ENCODE measurements at regions not wholly inside any gene's neighbourhood (a gene's known extent, or its start where the extent isn't known, plus 50 kb on each side); places are given as distances from the start of the nearest gene placed in this dataset.

GRCh38 chr14:66420251-66421006 lies 65.7 kb upstream of the CCDC196 start:
- peak; percentile 42 for DNase-seq (ENCODE audit: low read depth)

- DNase-seq (ENCODE audit: low read depth): peak; percentile 78
Measured at GRCh38 chr14:66421990-66422946, 63.9 kb upstream of the CCDC196 start.

GRCh38 chr14:66425402-66425801 lies 60.8 kb upstream of the CCDC196 start:
- peak; percentile 44 for DNase-seq (ENCODE audit: low read depth)

DNA sequence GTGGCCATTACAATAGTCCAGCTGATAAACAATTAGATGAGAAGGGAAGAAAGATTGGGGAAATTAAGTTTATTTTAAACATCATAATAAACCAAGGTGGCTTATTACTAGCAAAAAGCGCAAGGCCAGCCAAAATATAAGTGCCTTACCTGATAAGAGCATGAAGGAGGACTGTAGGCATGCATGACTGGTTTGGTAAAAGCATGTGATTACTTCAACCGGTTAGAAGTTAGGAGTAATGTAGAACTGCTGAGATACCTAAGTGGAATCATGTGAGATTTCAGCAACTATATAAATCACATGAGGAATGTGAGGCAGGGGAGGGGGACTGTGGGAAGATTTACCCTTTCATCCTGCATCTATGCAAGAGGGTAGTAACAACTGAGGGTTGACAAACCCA lies 59.7 kb upstream of the CCDC196 start:
- DNase-seq (ENCODE audit: low read depth): peak; percentile 50

DNA sequence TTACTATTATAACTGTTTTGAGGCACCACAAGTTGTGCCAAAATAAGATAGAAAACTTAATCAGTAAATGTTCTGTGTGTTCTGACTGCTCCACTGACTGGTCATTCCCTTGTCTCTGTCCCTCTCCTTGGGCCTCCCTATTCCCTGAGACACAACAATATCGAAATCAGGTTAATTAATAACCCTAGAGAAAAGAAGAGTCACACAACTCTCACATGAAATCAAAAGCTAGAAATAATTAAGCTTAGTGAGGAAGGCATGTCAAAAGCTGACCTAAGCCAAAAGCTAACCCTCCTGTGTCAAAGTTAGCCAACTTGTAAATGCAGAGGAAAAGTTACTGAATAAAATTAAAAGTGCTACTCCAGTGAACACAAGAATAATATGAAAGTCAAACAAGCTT lies 53.8 kb upstream of the CCDC196 start:
- peak; percentile 92 for DNase-seq (ENCODE audit: low read depth)

- no peak for DNase-seq (ENCODE audit: low read depth)
Measured at GRCh38 chr14:66434464-66434863, 51.7 kb upstream of the CCDC196 start.

DNA sequence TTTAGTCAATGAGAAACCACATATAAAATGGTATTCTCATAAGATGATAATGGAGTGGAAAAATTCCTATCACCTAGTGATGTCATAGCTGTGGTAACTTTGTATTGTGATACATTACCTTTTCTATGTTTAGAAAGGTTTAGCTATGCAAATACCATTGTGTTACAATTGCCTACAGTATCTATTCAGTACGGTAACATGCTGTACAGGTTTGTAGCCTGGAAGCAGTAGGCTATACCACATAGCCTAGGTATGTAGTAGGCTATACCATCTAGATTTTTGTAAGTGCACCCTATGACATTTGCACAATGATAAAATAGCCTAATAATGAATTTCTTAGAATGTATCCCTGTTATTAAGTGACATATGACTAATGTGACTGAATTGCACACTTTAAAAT lies 50.5 kb upstream of the CCDC196 start:
- no peak for DNase-seq (ENCODE audit: low read depth)
